ENCODE measurements at regions not wholly inside any gene's neighbourhood (a gene's known extent, or its start where the extent isn't known, plus 50 kb on each side); places are given as distances from the start of the nearest gene placed in this dataset.

DNA sequence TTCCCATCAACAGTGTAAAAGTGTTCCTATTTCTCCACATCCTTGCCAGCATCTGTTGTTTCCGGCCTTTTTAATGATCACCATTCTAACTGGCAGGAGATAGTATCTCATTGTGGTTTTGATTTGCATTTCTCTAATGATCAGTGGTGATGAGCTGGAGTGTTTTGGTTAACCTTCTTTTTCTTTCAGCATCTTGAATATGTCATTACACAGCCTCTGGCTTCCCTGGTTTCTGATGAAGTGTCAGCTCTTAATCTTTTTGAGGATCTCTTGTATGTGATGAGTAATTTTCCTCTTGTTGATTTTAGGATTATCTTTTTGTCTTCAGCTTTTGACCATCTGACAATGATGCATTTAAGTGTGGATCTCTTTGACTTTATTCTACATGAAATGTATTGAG, 133.2 kb upstream of the GRIK3 start:
- FAIRE-seq (no peak), DNase-seq (ENCODE audit: insufficient read length) (no peak)
- TF ChIP-seq POLR2A (IDR thresholded peaks at IDR 0.05; ENCODE audit: low read depth, low read length) (no peak), TAF1 (IDR thresholded peaks at IDR 0.05; ENCODE audit: borderline replicate concordance, low read depth, low read length) (no peak), POLR2AphosphoS5 (IDR thresholded peaks at IDR 0.05; ENCODE audit: low read depth, low read length) (no peak)

DNA sequence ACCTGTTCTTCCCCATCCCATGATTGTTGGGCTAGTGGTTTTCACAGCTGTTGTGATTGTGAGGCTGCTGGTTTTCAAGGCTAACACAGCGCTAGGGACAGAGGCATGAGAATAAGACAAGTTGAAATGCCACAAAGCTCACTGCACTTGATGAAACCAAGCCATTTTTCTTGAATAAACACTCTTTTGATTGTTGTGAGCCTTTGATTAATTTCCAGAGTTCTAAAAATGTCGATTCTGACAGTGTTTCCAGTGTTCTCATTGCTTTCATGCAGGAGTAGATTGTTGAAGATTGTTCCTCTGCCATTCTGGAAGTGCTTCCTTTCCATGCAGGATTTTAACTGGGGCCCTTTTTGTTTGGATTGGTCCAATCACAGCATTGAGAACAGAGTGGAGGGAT, 134.9 kb upstream of the GRIK3 start:
- TF ChIP-seq TAF1 (IDR thresholded peaks at IDR 0.05; ENCODE audit: borderline replicate concordance, low read depth, low read length), result no peak
- TF ChIP-seq POLR2AphosphoS5 (IDR thresholded peaks at IDR 0.05; ENCODE audit: low read depth, low read length), result no peak
- no peak for TF ChIP-seq POLR2A (IDR thresholded peaks at IDR 0.05; ENCODE audit: low read depth, low read length)
- DNase-seq (ENCODE audit: insufficient read length) (no peak), FAIRE-seq (no peak)

DNA sequence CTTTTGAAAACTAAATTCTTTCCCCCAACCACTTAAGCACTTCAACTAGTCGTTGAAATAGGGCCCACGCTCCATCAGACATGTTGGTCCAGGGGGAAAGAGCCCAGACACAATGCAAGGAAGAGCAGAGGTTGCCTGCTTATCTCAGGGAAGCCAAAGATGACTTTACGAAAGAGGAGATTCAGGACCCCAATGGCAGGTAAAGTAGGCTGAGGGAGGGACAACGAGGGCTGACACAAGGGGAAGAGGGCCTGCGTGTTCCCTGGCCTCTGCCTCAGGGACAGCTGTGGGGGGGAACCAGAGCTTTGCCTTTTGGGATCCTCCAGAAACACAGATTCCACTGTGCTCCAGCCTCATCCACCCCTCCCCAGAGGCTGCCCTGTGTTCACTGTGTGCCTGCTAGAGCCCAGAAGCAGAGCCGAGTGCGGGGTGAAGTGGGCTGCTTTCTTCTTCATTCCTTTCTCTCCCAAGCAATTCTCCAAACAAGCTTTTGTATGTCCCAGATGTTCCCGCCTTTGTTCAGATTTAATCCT, 135.5 kb upstream of the GRIK3 start:
- TF ChIP-seq TAF1 (IDR thresholded peaks at IDR 0.05; ENCODE audit: borderline replicate concordance, low read depth, low read length), result no peak
- TF ChIP-seq POLR2AphosphoS5 (IDR thresholded peaks at IDR 0.05; ENCODE audit: low read depth, low read length), result no peak
- TF ChIP-seq POLR2A (IDR thresholded peaks at IDR 0.05; ENCODE audit: low read depth, low read length), result no peak
- FAIRE-seq, result no peak
- DNase-seq (ENCODE audit: insufficient read length), result no peak

DNA sequence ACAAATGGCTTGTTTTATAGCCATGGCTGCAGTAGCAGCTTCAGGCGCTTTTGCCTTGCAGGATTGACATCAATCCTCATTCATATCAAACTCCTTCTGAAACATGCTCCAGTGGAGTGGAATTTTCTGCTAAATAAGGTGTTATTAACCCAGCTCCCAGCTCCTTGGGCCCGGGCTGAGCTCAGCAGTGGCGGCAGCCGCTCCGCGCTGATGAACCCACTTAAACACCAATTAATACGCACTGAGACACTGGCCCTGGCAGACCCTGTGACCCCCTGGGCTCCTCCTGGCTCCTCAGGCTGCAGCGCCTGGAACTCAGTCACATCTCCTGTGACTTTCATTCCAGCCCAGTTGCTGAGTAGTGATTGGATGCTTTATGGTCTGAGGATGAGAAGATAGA, 137.4 kb upstream of the GRIK3 start:
- DNase-seq (ENCODE audit: insufficient read length) (no peak), FAIRE-seq (no peak)
- TF ChIP-seq TAF1 (IDR thresholded peaks at IDR 0.05; ENCODE audit: borderline replicate concordance, low read depth, low read length) (no peak), POLR2A (IDR thresholded peaks at IDR 0.05; ENCODE audit: low read depth, low read length) (no peak), POLR2AphosphoS5 (IDR thresholded peaks at IDR 0.05; ENCODE audit: low read depth, low read length) (no peak)

DNA sequence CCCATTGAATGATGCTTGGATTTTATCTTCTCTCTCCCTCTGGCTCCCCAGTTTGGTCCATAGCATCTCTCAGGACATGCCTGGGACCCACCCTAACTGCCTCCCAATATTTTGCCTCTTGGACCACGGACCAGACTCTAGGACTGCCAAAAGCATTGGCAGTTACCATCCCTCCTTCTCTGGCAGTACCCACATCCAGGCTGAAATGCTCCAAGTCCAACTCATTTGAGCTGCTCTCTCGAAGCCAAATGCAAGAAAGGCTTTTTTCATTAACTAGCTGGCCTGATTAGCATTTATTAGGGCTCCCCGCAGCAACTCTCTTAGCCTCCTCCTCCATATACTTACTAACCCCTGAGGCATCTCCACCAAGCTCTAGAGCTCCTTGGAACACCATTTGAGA, 140.0 kb upstream of the GRIK3 start:
- no peak for DNase-seq (ENCODE audit: insufficient read length)
- TF ChIP-seq POLR2AphosphoS5 (IDR thresholded peaks at IDR 0.05; ENCODE audit: low read depth, low read length) (no peak), POLR2A (IDR thresholded peaks at IDR 0.05; ENCODE audit: low read depth, low read length) (no peak), TAF1 (IDR thresholded peaks at IDR 0.05; ENCODE audit: borderline replicate concordance, low read depth, low read length) (no peak)
- no peak for FAIRE-seq

DNA sequence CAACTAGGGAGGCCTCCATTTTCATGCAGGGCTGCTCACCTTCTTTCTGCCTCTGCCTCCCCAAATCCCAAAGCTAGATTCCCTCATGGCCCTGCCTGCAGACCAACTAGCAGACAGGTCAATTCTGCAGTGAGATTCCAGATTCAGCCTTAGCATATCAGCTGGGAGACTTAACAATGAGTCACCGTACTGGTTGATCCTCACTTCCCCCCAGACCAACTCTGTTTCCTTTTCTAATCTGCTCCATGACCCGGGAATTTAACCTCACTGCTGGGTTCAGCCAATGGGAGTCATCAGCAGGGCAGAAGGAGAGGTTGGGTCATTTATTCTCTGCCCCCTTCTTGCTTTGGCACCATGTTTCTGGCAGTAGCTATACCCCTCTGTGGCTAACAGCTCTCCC, 140.6 kb upstream of the GRIK3 start:
- FAIRE-seq (no peak), DNase-seq (ENCODE audit: insufficient read length) (no peak)
- TF ChIP-seq TAF1 (IDR thresholded peaks at IDR 0.05; ENCODE audit: borderline replicate concordance, low read depth, low read length), result no peak
- no peak for TF ChIP-seq POLR2A (IDR thresholded peaks at IDR 0.05; ENCODE audit: low read depth, low read length)
- TF ChIP-seq POLR2AphosphoS5 (IDR thresholded peaks at IDR 0.05; ENCODE audit: low read depth, low read length), result no peak

DNA sequence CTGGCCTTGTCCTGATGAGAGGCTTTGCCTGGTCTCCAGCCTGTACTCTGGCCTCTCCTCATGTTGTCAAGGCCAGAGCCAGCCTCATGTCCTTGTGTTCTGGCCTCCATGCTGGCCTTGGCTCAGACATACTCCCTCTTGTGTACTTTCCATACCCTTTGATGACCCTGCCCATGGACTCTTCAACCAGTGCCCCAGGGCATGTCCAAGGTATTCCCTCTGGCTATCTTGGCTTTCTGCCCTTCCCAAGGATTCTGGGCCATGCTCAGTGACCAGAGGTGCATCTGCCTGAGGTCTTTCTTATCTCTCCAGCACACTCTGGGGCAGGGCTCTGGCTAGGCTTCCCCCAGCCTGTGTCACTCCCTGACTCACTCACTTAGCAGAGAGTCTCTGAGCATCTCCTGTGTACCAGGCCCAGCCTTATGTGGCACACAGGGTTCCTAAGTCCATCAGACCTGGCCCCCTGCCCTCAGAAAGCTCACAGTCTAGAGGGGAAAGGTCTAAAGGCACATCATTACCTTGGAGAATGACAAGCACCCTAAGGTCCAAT, 141.4 kb upstream of the GRIK3 start:
- FAIRE-seq (no peak), DNase-seq (ENCODE audit: insufficient read length) (no peak)
- TF ChIP-seq TAF1 (IDR thresholded peaks at IDR 0.05; ENCODE audit: borderline replicate concordance, low read depth, low read length) (no peak), POLR2AphosphoS5 (IDR thresholded peaks at IDR 0.05; ENCODE audit: low read depth, low read length) (no peak), POLR2A (IDR thresholded peaks at IDR 0.05; ENCODE audit: low read depth, low read length) (no peak)

DNA sequence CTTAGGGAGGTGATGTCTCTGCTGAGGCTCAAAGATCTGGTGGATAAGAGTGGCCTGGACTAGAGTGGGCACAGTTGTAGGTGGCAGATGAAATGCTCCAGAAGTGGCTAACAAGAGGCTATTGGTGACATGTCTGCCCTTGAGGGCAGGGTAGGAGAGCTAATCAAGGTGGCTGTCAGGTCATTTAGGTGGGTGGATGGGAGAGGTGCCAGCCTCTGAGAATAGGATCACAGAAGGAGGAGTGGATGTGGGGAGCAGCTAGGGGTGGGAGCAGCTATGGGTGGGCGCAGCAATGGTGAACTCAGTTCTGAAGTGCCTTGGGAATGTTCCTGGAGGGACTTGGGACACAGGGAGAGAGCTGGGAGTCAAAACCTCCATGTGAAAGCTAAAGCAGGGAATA, 142.0 kb upstream of the GRIK3 start:
- no peak for DNase-seq (ENCODE audit: insufficient read length)
- TF ChIP-seq POLR2AphosphoS5 (IDR thresholded peaks at IDR 0.05; ENCODE audit: low read depth, low read length), result no peak
- TF ChIP-seq TAF1 (IDR thresholded peaks at IDR 0.05; ENCODE audit: borderline replicate concordance, low read depth, low read length), result no peak
- no peak for TF ChIP-seq POLR2A (IDR thresholded peaks at IDR 0.05; ENCODE audit: low read depth, low read length)
- FAIRE-seq, result no peak

DNA sequence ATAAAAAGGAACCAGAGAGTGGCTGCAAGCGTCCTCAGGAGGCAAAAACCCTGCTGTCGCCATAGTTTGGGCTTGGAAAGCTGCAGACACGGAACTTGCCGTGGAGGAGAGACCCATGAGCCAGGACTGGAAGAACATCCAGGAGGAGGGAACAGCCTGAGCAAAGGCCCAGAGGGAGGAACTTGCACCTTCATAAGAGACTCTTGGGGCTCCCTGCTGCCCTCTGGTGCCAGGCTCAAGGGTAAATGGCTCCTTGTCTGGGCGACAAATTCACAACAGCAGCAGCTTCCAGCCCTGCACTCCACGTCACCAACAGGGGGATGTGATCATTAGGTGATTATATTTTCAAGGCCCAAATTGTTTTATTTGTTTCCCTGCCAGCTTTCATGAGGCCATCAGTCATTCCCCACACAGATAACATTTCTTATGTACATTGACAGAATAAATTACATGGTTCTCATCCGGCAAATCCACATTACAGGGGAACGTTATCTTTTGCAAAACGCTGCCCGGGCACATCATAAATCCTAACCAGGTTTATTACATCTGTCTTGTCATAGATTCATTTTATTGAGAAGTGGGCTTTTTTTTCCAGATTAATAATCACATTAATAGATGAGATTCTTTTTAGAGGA, 143.0 kb upstream of the GRIK3 start:
- FAIRE-seq, result no peak

DNA sequence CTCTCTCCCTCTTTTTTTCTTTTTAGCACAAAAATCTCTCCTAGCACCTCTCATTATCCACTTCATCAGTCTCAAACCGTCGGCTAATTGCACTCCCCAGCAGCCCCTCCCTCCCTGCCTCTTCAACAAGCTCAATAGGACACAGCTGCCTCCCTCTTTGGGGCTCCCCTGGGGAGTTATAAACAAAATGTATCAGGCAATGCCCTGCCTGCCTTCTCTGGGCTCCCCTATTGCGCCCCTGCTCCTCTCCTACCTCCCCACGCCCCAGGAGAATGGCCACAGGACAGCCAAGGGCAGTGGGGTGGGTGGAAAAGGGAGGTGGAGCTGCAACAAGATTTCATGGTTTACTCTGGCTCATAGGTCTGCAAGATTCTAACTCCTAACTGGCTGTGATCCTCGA, 147.1 kb upstream of the GRIK3 start:
- DNase-seq (ENCODE audit: insufficient read length), result no peak
- TF ChIP-seq POLR2AphosphoS5 (IDR thresholded peaks at IDR 0.05; ENCODE audit: low read depth, low read length), result no peak
- TF ChIP-seq POLR2A (IDR thresholded peaks at IDR 0.05; ENCODE audit: low read depth, low read length), result no peak
- no peak for TF ChIP-seq TAF1 (IDR thresholded peaks at IDR 0.05; ENCODE audit: borderline replicate concordance, low read depth, low read length)
- FAIRE-seq, result no peak

More for the DNA sequence above, 143.0 kb upstream of the GRIK3 start:
- no peak for DNase-seq (ENCODE audit: insufficient read length)
- no peak for TF ChIP-seq POLR2A (IDR thresholded peaks at IDR 0.05; ENCODE audit: low read depth, low read length)
- no peak for TF ChIP-seq TAF1 (IDR thresholded peaks at IDR 0.05; ENCODE audit: borderline replicate concordance, low read depth, low read length)
- no peak for TF ChIP-seq POLR2AphosphoS5 (IDR thresholded peaks at IDR 0.05; ENCODE audit: low read depth, low read length)

DNA sequence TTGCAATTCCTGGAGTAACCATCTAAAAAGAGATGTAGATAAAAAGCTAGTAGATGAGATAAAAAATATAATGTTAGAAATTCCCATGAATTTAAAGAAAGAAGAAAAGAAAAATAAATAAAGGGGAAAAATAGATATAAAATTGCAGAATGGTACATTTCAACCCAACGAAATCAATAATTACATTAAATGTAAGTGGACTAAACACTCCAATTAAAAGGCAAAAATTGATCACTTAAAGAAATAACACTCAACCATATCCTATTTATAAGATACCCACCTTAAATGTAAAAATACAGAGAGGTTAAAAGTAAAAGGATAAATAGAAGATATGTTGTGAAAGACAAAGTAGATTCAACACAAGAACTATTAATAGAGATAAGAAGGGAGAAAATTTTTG, 150.5 kb upstream of the GRIK3 start:
- FAIRE-seq (no peak), DNase-seq (ENCODE audit: insufficient read length) (no peak)
- TF ChIP-seq TAF1 (IDR thresholded peaks at IDR 0.05; ENCODE audit: borderline replicate concordance, low read depth, low read length) (no peak), POLR2A (IDR thresholded peaks at IDR 0.05; ENCODE audit: low read depth, low read length) (no peak), POLR2AphosphoS5 (IDR thresholded peaks at IDR 0.05; ENCODE audit: low read depth, low read length) (no peak)

DNA sequence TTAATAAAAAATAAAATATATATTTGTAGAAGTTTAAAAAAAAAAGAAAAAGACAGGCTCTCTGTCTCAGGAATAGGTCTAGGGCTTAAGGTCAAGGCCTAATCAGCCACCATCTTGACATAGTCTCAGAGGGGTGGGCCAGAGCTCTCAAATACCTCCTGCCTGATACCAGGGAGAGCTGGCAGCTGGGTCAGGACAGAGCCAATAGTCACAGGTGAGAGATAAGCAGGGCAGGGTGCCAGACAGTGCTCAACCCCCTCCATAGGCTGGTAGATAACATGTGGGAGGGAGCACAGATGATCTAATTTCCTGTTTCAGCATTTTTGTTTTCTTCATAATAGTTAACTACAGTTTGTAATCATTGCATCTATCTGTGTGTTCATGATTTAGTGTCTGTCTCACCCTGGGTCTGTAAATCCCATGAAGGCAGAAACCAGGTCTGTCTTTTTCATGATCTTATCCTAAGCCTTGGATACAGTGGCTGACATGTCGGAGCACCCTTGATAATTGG, 152.0 kb upstream of the GRIK3 start:
- DNase-seq (ENCODE audit: insufficient read length), result no peak
- no peak for TF ChIP-seq POLR2AphosphoS5 (IDR thresholded peaks at IDR 0.05; ENCODE audit: low read depth, low read length)
- TF ChIP-seq POLR2A (IDR thresholded peaks at IDR 0.05; ENCODE audit: low read depth, low read length), result no peak
- TF ChIP-seq TAF1 (IDR thresholded peaks at IDR 0.05; ENCODE audit: borderline replicate concordance, low read depth, low read length), result no peak
- no peak for FAIRE-seq
